Fibroblast of lung (primary cell): ENCODE measurements at regions not wholly inside any gene's neighbourhood (a gene's known extent, or its start where the extent isn't known, plus 50 kb on each side); places are given as distances from the start of the nearest gene placed in this dataset.

Source experiments
- CTCF ChIP-seq, 2 donors: IDR thresholded peaks in 1 of 2; conservative IDR thresholded peaks in 1 of 2; 1 replicate in 1 of 2; 2 replicates in 1 of 2; pipeline ENCODE4 v1.5.1; 2011 to 2012; ENCODE audit warnings: low read length in 2 of 2, control low read depth in 1 of 2, inconsistent platforms in 1 of 2, low read depth in 1 of 2, mild to moderate bottlenecking in 1 of 2
- EZH2 ChIP-seq: IDR thresholded peaks from 2 replicates; pipeline ENCODE4 v1.5.1; 2012; ENCODE audit warnings: low read length, control low read depth, mild to moderate bottlenecking; ENCODE audit errors: missing control alignments

GRCh38 chr2:109719871-109720270 lies 74.2 kb upstream of the RGPD5 start:
- TF ChIP-seq EZH2 (no peak), CTCF (conservative IDR thresholded peaks at IDR 0.05 in 1 of 2, IDR thresholded peaks at IDR 0.05 in 1 of 2; ENCODE audit: low read depth in 1 of 2, low read length in 2 of 2) (no peak)
